Duodenal mucosa (tissue), 2 donors: ENCODE measurements at regions not wholly inside any gene's neighbourhood (a gene's known extent, or its start where the extent isn't known, plus 50 kb on each side); places are given as distances from the start of the nearest gene placed in this dataset.

Experiments
- H3K27ac ChIP-seq: one replicate; pipeline ENCODE4 v1.7.0; 2013; ENCODE audit warnings: low read depth, low read length
- H3K27me3 ChIP-seq, 2 donors: one replicate each; pipeline ENCODE4 v1.7.0; 2013; ENCODE audit warnings: low read length in 2 of 2, control low read depth in 1 of 2; ENCODE audit not compliant: insufficient read depth in 2 of 2, control insufficient read depth in 1 of 2
- H3K36me3 ChIP-seq, 2 donors: one replicate each; pipeline ENCODE4 v1.7.0; 2013; ENCODE audit warnings: low read length in 2 of 2, control low read depth in 1 of 2; ENCODE audit not compliant: insufficient read depth in 2 of 2, control insufficient read depth in 1 of 2
- H3K4me1 ChIP-seq, 2 donors: one replicate each; pipeline ENCODE4 v1.7.0; 2013; ENCODE audit warnings: low read length in 2 of 2, control low read depth in 1 of 2; ENCODE audit not compliant: insufficient read depth in 2 of 2, control insufficient read depth in 1 of 2
- H3K4me3 ChIP-seq, 2 donors: one replicate each; pipeline ENCODE4 v1.7.0; 2013; ENCODE audit warnings: low read length in 2 of 2, low read depth in 1 of 2
- H3K9ac ChIP-seq, 2 donors: one replicate each; pipeline ENCODE4 v1.7.0; 2013; ENCODE audit warnings: low read length in 2 of 2, low read depth in 1 of 2
- H3K9me3 ChIP-seq, 2 donors: one replicate each; pipeline ENCODE4 v1.7.0; 2013; ENCODE audit warnings: low read length in 2 of 2, control low read depth in 1 of 2; ENCODE audit not compliant: control insufficient read depth in 1 of 2

DNA sequence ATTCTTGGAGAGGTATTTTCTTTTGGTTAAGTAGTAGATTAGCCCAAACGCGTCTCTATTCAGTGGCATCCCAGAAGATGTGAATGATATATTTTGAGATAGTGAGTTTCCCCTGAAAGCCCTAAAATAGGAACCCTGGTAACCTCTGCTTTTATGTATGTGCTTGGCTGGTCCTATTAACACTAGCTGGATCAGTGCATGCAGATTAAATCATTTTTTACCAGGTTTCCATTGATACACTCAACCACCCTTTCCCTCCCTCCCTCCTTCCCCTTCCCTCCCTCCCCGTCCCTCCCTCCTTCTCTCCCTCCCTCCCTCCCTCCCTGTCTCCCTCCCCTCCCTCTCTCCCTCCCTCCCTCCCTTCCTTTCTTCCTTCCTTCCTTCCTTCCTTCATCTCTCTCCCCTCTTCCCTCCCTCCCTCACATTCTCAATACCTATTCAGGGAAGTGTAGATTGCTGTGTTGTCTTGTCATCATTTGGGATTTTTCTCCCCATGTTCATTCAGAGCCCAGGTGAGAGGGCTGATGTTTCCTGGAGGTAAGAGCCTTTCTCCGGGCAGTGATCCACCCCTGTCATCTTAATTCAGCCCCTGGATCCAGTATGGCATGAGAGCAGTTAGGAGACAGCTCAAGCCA, 406.8 kb downstream of the PRDM2 start:
- no peaks in the 10 kb centered on the region for H3K27me3 ChIP-seq
- no peak overlapping the region for H3K4me3 ChIP-seq
- H3K4me1 ChIP-seq: no peaks in the 10 kb centered on the region
- no peaks in the 10 kb centered on the region for H3K9me3 ChIP-seq
- no peaks in the 10 kb centered on the region for H3K36me3 ChIP-seq
- H3K27ac ChIP-seq: no peak overlapping the region
- no peak overlapping the region for H3K9ac ChIP-seq

DNA sequence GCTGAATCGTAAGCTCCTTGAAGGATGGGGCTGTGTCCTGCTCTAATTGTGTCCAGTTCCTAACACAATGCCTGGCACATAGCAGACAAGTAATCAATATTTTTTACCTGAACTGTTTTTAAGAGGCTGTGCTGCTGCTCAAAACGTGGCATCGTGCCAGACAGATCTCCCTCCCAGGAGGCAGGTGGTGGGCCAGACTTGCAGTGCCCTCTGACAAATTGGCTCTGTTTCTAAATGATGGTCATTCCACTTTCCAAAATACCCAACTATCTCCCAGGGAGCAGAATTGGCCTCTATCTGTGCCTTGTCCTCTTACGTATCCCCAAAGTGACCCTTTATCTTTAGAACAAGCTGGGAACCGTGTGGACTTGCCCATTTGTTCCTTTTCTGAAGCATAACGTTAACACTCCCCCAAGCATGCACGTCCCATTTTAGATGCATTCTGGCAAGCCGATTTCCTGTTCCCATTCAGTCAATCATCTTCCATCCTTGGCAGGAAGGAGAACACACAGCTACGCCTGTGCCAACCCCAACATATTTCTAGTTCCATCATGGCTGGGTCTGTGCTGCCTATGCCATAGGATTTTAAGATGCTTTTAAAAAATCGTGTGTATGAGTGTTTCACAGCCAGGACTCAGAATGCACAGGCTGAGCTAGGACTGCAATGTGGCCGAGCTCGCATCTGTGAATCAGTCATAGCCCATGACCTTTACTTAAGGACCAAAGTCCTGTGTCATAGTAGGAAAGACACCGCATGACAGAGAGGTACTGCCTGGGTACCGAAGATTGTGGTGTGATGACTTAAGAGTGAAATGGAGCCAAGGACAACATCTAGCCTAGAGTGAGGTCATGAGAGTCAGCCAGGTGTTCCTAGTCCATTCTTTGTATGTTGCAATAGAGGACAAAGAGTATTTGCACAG, 408.6 kb downstream of the PRDM2 start:
- no peaks in the 10 kb centered on the region for H3K36me3 ChIP-seq
- H3K9me3 ChIP-seq: no peaks in the 10 kb centered on the region
- H3K27ac ChIP-seq: no peak overlapping the region
- H3K9ac ChIP-seq: no peak overlapping the region
- no peaks in the 10 kb centered on the region for H3K4me1 ChIP-seq
- H3K4me3 ChIP-seq: no peak overlapping the region
- no peaks in the 10 kb centered on the region for H3K27me3 ChIP-seq

DNA sequence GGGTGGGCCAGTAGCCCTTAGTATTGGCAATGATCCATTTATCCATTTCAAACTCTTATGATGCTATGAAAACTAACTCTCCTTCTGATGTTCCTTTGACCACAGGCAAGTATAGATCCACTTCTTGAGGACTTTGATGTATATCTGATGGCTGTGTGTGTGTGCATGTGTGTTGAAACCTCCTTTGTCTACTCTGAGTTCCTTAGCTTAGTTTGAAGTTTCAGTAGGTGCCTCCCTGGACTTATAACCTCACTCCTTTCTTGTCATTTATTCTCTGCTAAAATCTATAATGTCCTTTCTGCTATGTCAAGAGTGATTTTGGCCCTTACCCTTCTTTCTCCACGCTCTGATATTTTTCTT, 409.3 kb downstream of the PRDM2 start:
- no peaks in the 10 kb centered on the region for H3K9me3 ChIP-seq
- no peaks in the 10 kb centered on the region for H3K4me1 ChIP-seq
- H3K27me3 ChIP-seq: no peaks in the 10 kb centered on the region
- no peak overlapping the region for H3K4me3 ChIP-seq
- no peaks in the 10 kb centered on the region for H3K36me3 ChIP-seq
- H3K9ac ChIP-seq: no peak overlapping the region
- no peak overlapping the region for H3K27ac ChIP-seq

DNA sequence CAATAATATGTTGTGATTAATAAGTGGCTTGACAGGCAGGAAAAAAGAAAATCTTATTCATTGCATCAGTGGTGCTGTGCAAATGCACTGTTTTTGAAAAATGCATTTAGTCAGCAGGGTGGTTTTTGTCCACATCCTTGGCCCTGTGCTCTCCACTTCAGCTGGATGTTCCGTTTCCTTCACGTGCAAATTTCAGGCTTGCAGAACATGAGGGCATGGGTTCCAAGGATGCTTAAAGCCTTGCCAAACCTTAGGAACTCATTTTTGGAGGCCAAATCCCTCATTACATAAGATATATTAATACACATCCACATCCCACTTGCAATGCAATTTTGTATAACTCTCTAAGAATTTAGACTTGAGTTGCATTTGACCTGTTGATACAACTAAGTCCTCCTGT, 410.1 kb downstream of the PRDM2 start:
- Histone ChIP-seq H3K4me3 (no peak overlapping the region), H3K36me3 (no peaks in the 10 kb centered on the region), H3K27ac (no peak overlapping the region), H3K27me3 (no peaks in the 10 kb centered on the region), H3K4me1 (no peaks in the 10 kb centered on the region), H3K9me3 (no peaks in the 10 kb centered on the region), H3K9ac (no peak overlapping the region)

DNA sequence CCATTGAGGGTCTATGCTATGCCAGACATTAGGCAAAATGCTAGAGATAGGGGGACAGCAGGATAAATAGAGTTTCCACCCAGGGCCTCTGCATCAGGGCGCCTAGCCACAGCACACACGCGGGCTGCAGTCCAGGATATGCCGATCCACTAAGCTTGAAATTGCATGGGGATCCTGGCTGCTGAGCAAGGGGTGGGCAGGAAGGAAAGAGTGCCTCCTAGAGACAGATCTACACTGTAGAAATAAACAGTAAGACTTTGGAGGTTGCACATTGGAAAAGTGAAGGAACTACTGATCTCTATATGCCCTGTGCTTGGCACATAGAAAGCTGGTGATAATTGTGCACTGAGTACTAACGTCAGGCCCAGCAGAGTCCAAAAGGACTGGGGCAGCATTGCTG, 411.1 kb downstream of the PRDM2 start:
- Histone ChIP-seq H3K36me3 (no peaks in the 10 kb centered on the region), H3K9me3 (no peaks in the 10 kb centered on the region), H3K27ac (no peak overlapping the region), H3K4me3 (no peak overlapping the region), H3K9ac (no peak overlapping the region), H3K4me1 (no peaks in the 10 kb centered on the region), H3K27me3 (no peaks in the 10 kb centered on the region)

DNA sequence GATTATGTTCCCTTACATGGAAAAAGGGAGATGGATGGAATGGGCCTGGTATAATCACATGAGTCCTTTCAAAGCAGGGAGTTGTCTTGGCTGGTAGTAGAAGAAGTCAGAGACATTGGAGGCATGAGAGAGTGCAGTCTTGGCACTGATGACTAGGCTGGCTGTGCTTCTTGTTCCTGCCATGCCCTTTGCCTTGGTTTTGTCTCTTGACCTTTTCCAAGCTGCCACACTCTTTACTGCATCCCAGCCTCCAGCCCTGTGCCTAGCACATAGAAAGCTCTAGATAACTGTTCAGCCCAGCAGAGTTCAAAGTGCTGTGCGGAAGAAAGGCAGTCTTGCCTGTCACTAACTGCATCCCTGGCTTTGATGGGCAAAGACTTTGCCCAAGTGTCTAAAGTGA, 412.6 kb downstream of the PRDM2 start:
- no peaks in the 10 kb centered on the region for H3K9me3 ChIP-seq
- no peaks in the 10 kb centered on the region for H3K27me3 ChIP-seq
- no peaks in the 10 kb centered on the region for H3K36me3 ChIP-seq
- no peak overlapping the region for H3K9ac ChIP-seq
- no peaks in the 10 kb centered on the region for H3K4me1 ChIP-seq
- H3K27ac ChIP-seq: no peak overlapping the region
- no peak overlapping the region for H3K4me3 ChIP-seq

DNA sequence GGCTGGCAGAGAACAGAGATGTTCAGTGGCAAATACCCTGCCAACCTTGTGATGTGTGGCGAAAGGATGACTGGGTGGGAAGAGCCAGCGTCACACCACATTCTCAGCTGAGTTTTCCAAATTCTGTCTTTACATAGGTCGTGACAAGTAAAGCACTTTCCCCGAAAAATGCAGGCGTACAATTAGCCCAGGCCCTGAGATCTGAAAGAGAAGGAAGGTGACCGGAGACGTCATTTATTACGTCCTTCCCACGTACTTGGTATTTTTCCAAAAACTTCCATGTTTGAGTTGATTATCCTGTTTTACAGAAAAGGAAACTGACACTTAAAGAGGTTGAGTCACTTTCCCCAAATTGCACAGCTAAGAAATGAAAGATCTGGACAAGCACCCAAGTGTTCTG, 413.3 kb downstream of the PRDM2 start:
- no peaks in the 10 kb centered on the region for H3K36me3 ChIP-seq
- H3K4me1 ChIP-seq: no peaks in the 10 kb centered on the region
- H3K27ac ChIP-seq: no peak overlapping the region
- H3K9me3 ChIP-seq: no peaks in the 10 kb centered on the region
- no peak overlapping the region for H3K4me3 ChIP-seq
- no peaks in the 10 kb centered on the region for H3K27me3 ChIP-seq
- no peak overlapping the region for H3K9ac ChIP-seq

DNA sequence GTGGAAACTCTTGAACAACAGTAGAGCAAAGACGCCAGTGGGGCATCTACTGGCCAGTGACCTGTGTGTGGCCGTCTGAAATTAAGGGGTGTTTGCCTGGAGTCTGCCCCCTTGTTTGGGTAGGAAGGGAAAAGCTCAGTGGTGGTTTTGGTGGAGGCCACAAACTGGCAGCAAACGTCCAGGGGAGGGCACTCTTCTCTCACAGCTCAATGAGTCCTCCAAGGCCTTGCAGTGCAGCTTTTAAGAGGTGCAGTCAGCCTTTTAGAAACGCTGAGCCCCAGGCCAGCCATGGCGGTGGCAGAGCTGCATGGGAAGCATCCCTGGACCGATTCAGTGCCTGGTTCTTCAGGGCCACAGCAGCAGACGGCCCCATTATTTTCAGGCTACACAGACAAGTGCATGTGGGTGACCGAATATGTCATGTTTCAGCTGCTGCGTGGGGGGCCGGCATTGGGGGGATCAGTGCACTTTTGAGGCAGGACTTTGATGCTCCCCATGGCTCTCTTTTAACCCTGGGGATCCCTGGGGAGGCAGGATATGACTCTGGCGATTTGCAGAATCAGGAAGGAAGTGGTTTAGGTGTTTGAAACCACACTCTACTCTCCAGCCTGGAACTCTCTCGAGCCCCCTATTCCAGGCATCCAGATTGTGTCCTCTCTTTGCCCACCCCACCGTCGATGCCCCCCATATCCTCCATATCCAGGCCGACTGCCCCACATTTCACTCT, 414.0 kb downstream of the PRDM2 start:
- Histone ChIP-seq H3K4me1 (no peaks in the 10 kb centered on the region), H3K36me3 (no peaks in the 10 kb centered on the region), H3K9me3 (no peaks in the 10 kb centered on the region), H3K27me3 (no peaks in the 10 kb centered on the region), H3K4me3 (no peak overlapping the region), H3K27ac (no peak overlapping the region), H3K9ac (no peak overlapping the region)

DNA sequence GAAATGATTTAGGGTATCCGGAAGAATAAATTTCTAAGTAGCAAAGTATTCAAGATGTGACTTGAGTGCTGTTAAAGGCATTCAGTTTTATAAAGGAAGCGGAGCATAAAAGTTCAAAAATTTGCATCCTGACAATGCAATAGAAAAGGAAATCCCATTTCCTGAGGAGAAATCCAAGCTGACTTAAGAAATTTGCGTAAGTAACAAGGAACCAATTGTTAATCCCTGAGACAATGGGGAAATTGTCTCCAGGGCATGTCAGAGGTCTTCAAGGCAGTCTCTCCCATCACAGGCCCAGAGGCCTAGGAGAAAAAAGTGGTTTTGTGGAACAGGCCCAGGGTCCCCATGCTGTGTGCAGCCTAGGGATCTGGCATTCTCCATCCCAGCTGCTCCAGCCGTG, 416.0 kb downstream of the PRDM2 start:
- no peaks in the 10 kb centered on the region for H3K9me3 ChIP-seq
- H3K36me3 ChIP-seq: no peaks in the 10 kb centered on the region

DNA sequence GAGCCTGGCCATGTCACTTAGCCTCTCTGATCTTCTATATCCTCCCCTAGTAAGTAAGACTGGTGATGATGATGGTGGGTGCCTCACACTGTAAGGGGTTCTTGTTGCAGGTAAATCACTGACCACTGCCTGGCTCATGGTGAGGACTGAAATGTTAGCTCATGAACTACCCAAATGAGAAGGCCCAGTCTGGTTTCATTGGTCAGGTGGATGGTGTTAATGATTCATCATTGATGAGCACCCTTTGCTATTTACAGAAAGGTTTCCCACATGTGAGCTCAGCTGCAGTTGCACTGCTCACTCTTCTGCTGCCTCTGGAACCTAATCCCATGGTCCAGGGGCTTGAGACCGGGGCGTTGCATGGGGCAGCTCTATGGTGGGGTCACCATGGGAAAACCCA, 417.7 kb downstream of the PRDM2 start:
- H3K4me1 ChIP-seq: no peaks in the 10 kb centered on the region
- no peaks in the 10 kb centered on the region for H3K27me3 ChIP-seq
- no peak overlapping the region for H3K9ac ChIP-seq
- no peaks in the 10 kb centered on the region for H3K36me3 ChIP-seq
- H3K4me3 ChIP-seq: no peak overlapping the region
- H3K27ac ChIP-seq: no peak overlapping the region
- no peaks in the 10 kb centered on the region for H3K9me3 ChIP-seq

More for the DNA sequence above, 416.0 kb downstream of the PRDM2 start:
- Histone ChIP-seq H3K4me3 (no peak overlapping the region), H3K4me1 (no peaks in the 10 kb centered on the region), H3K9ac (no peak overlapping the region), H3K27me3 (no peaks in the 10 kb centered on the region), H3K27ac (no peak overlapping the region)
